ENCODE measurements at regions not wholly inside any gene's neighbourhood (a gene's known extent, or its start where the extent isn't known, plus 50 kb on each side); places are given as distances from the start of the nearest gene placed in this dataset.
A peak's percentile ranks its signal among the peaks of the same experiment; 100 is the strongest.
"Not testable (repeated sequence)": the region's sequence is repeated elsewhere in the genome, so short reads cannot be mapped to it uniquely, and the experiment has no call there.

DNA sequence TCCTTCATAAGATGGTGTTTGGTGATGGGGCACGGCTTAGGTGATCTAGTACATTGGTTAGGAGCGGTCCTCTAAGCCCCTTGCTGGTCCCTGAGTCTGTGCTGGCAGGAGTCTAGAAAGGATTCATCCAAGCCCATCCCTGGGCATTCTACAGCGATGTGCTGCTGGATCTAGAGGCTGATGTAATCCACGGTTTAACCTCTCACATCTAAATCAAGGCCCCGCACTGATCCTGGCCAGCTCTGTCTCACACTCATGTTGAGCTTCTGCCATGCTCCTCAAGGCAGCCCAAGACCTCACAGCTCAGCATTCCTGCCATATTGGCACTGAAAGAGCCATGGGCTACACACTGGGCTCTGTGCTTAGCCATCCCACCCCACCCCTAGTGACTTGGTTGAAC is 664.8 kb downstream of the STK39 start:
- DNase-seq (ENCODE audit: low spot score), result no peak

- no peak for DNase-seq (ENCODE audit: low spot score)
Observed at GRCh38 chr2:167581961-167582574, 665.3 kb downstream of the STK39 start.

DNA sequence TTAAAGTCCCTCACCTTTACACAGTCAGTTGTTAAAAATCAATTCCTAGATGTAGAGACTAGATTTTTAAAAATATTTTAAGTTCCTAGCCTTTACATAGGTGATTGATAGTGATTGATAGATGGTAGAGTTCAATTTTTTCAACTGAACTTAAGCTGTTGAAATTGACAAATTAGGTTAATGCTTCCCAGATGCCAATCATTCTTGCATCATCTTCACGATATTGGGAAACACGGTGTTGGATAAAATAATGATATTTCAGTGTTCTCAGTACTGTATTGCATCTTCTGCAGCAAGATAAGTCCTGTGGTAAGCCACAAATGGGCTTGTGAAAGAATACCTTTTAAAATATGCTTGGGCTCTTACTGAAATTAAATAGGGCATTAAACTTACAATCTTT is 667.6 kb downstream of the STK39 start:
- DNase-seq (ENCODE audit: low spot score), result no peak

GRCh38 chr2:167575276-167575675 is 672.1 kb downstream of the STK39 start:
- DNase-seq (ENCODE audit: low spot score), result no peak

- no peak for DNase-seq (ENCODE audit: low spot score)
Observed at GRCh38 chr2:167572883-167573619, 674.3 kb downstream of the STK39 start.

GRCh38 chr2:167570370-167570769 is 677.0 kb downstream of the STK39 start:
- DNase-seq (ENCODE audit: low spot score), result no peak

GRCh38 chr2:167563885-167564619 is 675.8 kb downstream of the XIRP2 start:
- not testable (repeated sequence) for DNase-seq (ENCODE audit: low spot score)

GRCh38 chr2:167558272-167558991 is 670.2 kb downstream of the XIRP2 start:
- DNase-seq (ENCODE audit: low spot score), result not testable (repeated sequence)

- DNase-seq (ENCODE audit: low spot score), result no peak
Observed at GRCh38 chr2:167555098-167555720, 666.9 kb downstream of the XIRP2 start.

DNA sequence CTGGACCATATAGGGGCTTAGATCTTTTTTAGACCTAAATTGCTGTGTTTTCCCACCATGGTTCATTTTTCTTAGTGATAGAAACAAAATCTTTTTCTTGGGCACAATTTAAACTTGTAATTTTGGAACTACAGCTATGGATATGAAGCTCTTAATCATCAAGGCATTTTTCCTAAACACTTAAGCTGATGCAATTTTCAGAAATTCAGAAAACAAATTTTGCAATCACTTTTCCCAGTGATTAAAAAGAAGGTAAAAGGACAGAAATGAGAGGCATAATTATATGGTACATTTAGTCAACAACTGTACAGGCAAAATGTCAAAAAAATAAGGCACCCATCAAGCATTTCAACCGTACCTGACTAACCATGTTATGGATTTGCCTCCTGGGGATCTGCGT is 665.4 kb downstream of the XIRP2 start:
- no peak for DNase-seq (ENCODE audit: low spot score)

DNA sequence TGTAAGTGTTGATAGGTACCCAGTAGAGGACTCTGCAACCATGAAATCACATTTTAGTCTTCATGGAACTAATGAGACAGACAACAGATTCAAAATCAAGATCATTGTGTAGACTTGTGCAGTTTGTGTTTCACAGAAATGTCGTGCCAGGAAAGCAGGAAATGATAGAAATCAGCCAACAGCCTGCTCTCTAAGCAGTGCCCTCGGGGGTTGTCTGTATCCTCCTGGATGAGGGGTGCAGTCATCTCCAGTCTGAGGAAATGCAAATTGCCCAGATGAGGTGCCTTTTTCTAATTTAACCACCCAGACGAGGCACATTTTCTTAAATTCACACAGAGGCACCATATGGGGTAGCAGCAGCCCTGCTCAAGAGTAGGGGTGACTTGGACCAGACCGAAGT is 663.1 kb downstream of the XIRP2 start:
- no peak for DNase-seq (ENCODE audit: low spot score)

DNA sequence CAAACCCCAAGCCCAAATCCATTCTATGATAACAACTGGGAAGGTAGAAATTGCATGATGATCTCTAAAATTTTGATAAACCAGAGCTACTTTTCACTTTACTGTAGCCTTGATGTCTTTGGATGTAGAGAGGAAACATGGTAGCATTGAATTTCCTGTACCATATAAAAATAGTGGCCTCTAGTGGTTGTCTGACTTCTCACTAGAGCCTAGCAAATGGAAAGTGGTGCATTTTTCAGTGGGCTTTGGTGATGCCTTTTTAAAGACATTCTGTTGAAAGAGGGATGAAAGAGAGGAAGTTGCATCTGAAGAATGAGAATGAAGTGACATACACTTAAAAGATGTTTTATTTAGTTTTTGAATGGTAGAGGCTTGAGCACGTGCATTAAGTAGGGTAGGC is 662.2 kb downstream of the XIRP2 start:
- peak; percentile 32 for DNase-seq (ENCODE audit: low spot score)

DNA sequence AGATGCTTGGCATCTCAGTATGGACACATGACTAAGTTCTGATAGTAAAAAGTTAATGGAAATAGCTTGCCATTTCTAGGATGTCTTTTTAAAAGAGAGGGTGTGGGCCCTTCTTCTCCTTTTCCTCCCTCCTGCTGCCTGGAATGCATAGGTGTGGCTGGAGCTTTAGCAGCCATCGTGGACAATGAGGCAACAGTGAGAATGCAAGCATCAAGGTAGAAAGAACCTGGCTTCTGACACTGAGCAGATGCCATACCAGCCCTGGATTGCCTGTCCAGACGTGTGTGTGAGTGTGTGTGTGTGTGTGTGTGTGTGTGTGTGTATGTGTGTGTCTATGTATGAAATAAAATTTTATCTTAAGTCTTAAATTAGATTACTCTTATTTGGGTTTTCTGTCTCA is 660.1 kb downstream of the XIRP2 start:
- no peak for DNase-seq (ENCODE audit: low spot score)

GRCh38 chr2:167544602-167545001 is 656.3 kb downstream of the XIRP2 start:
- DNase-seq (ENCODE audit: low spot score), result no peak

- no peak for DNase-seq (ENCODE audit: low spot score)
Observed at GRCh38 chr2:167543721-167544120, 655.4 kb downstream of the XIRP2 start.

GRCh38 chr2:167537743-167538142 is 649.5 kb downstream of the XIRP2 start:
- DNase-seq (ENCODE audit: low spot score), result no peak

DNA sequence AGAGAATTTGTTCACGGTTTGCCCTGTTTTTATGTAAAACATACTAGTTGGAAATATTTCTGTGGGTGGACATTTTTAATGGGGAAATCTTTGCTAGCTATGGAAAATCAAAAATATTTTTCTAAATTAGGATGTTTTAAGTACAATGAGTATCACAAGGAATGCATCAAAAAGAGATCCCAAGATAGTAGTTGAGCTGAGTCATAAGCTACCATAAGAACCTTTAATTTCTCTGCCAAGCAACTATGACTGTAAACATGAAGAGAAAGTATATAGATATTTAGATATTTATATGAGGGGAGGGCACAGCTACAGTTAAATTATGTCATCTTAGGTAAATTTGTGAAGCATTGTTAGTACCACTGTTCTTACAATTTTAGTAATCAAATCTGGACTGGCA is 646.2 kb downstream of the XIRP2 start:
- DNase-seq (ENCODE audit: low spot score), result no peak

- no peak for DNase-seq (ENCODE audit: low spot score)
Observed at GRCh38 chr2:167524786-167525185, 636.5 kb downstream of the XIRP2 start.

GRCh38 chr2:167510071-167510759 is 621.9 kb downstream of the XIRP2 start:
- no peak for DNase-seq (ENCODE audit: low spot score)

- DNase-seq (ENCODE audit: low spot score), result no peak
Observed at GRCh38 chr2:167509586-167509985, 621.3 kb downstream of the XIRP2 start.

DNA sequence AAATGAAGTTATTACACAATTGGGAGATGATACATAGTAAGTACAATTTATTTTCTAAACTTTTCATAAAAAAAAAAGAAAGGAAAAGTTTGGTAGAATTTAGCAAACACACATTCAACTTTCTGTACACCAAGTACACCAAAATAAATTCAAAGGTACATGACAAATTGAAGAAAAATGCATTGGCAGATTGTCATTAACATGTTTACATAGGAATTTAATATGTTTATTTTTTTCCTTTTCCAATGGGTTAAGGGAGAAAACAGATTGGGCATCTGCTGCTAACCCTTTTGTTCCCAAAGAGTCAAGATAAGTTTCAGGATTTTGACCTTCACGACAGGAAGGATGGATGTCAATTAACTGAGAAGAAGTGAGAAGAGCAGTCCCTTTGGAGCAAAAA is 620.4 kb downstream of the XIRP2 start:
- no peak for DNase-seq (ENCODE audit: low spot score)

All from pons (tissue), 1 donor.